K562 (cell line): ENCODE measurements at regions not wholly inside any gene's neighbourhood (a gene's known extent, or its start where the extent isn't known, plus 50 kb on each side); places are given as distances from the start of the nearest gene placed in this dataset.

Experiments used
- ATAC-seq: fragments of 200-7000 bp; cut with Tn5 transposase; 3 replicates; pipeline ENCODE4 v1.9.1; 2020; ENCODE audit warnings: moderate library complexity
- BruUV-seq: library from RNA; stranded (reverse); fragments of 400-500 nt; replicated peaks from 2 replicates; lab custom pipeline; 2021; lab: Mats Ljungman, UMichigan
- CTCF ChIA-PET: fragments of 300-600 bp; formaldehyde crosslinking; extraction: SDS; loops from one replicate; lab custom pipeline; 2021; ENCODE audit warnings: low intra/inter-chr PET ratio; lab: Yijun Ruan, JAX
- POLR2A ChIA-PET: fragments of 300-600, 350-650 bp; sonication (Branson Sonifier 250); formaldehyde crosslinking; extraction: SDS; loops from one replicate; lab custom pipeline; 2021; ENCODE audit warnings: antibody characterized with exemption, inconsistent platforms; lab: Yijun Ruan, JAX
- DNase-seq, 4 experiments: peaks; one replicate each; pipeline versions ENCODE4 v3.0.0 to v3.0.0-alpha.2; 2011 to 2018; ENCODE audit warnings: low spot score in 3 of 4, mixed read lengths in 3 of 4; ENCODE audit errors: extremely low read depth in 1 of 4
- FAIRE-seq: peaks from 2 replicates; lab custom pipeline; 2011; peaks lifted over from hg19 to GRCh38; lab: Jason Lieb, UNC
- H2AFZ ChIP-seq: 2 replicates; pipeline ENCODE4 v1.6.0; 2011; ENCODE audit warnings: low read depth, low read length, control low read depth, inconsistent platforms
- H3K27ac ChIP-seq: fragments of 200-600 bp; 3 replicates; pipeline ENCODE4 v1.8.0; 2011; ENCODE audit warnings: low read depth, mild to moderate bottlenecking, control low read depth, inconsistent platforms, low read length, moderate library complexity, mixed read lengths; ENCODE audit errors: extremely low read depth
- H3K27me3 ChIP-seq, 2 experiments: fragments of 300-600 bp in 1 of 2; 2 replicates in 1 of 2; 3 replicates in 1 of 2; pipeline versions ENCODE4 v1.6.0 to v1.8.0; 2011; ENCODE audit warnings: inconsistent platforms in 2 of 2, low read length in 2 of 2, mild to moderate bottlenecking in 1 of 2, mixed read lengths in 1 of 2, moderate library complexity in 1 of 2; ENCODE audit not compliant: control insufficient read depth in 2 of 2, insufficient read depth in 2 of 2
- H3K36me3 ChIP-seq: fragments of 300-600 bp; 3 replicates; pipeline ENCODE4 v1.8.0; 2011; ENCODE audit warnings: mild to moderate bottlenecking, low read length, inconsistent platforms; ENCODE audit not compliant: control insufficient read depth, insufficient read depth
- H3K4me1 ChIP-seq, 2 experiments: fragments of 200-600 bp in 1 of 2; replicated peaks in 1 of 2; 2 replicates in 1 of 2; 3 replicates in 1 of 2; pipeline versions ENCODE4 v1.5.1 to v1.8.0; 2011; ENCODE audit warnings: inconsistent platforms in 2 of 2, low read length in 2 of 2, mild to moderate bottlenecking in 1 of 2, mixed read lengths in 1 of 2, moderate library complexity in 1 of 2; ENCODE audit not compliant: control insufficient read depth in 2 of 2, insufficient read depth in 2 of 2
- H3K4me2 ChIP-seq: 2 replicates; pipeline ENCODE4 v1.6.1; 2011; ENCODE audit warnings: low read length, control low read depth, inconsistent platforms, mixed read lengths; ENCODE audit not compliant: insufficient read depth
- H3K4me3 ChIP-seq: fragments of 200-600 bp; sonication (generic), shearing (Covaris generic); 2 replicates; pipeline ENCODE4 v1.5.1; 2016; ENCODE audit warnings: control low read depth, inconsistent platforms
- H3K79me2 ChIP-seq: fragments of 200-600 bp; 3 replicates; pipeline ENCODE4 v1.8.0; 2011; ENCODE audit warnings: low read length, inconsistent platforms; ENCODE audit not compliant: control insufficient read depth, insufficient read depth
- H3K9ac ChIP-seq, 2 experiments: 2 replicates each; pipeline versions ENCODE4 v1.6.0 to v1.6.1; 2011; ENCODE audit warnings: low read depth in 2 of 2, low read length in 2 of 2, control low read depth in 1 of 2, inconsistent platforms in 1 of 2, mild to moderate bottlenecking in 1 of 2, mixed read lengths in 1 of 2; ENCODE audit not compliant: insufficient read depth in 1 of 2
- H3K9me1 ChIP-seq: one replicate; pipeline ENCODE4 v1.6.0; 2011; ENCODE audit warnings: inconsistent platforms, mild to moderate bottlenecking, low read length, moderate library complexity; ENCODE audit not compliant: control insufficient read depth, insufficient read depth
- H3K9me3 ChIP-seq: replicated peaks from 2 replicates; pipeline ENCODE4 v1.5.1; 2011; ENCODE audit warnings: low read depth, low read length, inconsistent platforms; ENCODE audit not compliant: control insufficient read depth, insufficient read depth
- H4K20me1 ChIP-seq: replicated peaks from 2 replicates; pipeline ENCODE4 v1.6.1; 2011; ENCODE audit warnings: low read length, inconsistent platforms, mixed read lengths; ENCODE audit not compliant: control insufficient read depth, insufficient read depth
- ARNT ChIP-seq, 2 experiments: fragments of 450-650 bp; IDR thresholded peaks; 2 replicates each; pipeline ENCODE4 v1.6.1; 2016; ENCODE audit warnings: mild to moderate bottlenecking in 1 of 2
- CBFA2T3 ChIP-seq: fragments of 450-650 bp; IDR thresholded peaks from 2 replicates; pipeline ENCODE4 v1.6.1; 2017
- CC2D1A ChIP-seq: fragments of 450-650 bp; IDR thresholded peaks from 2 replicates; pipeline ENCODE4 v1.6.1; 2017; ENCODE audit warnings: mild to moderate bottlenecking
- CREBBP ChIP-seq: IDR thresholded peaks from one replicate; pipeline ENCODE4 v1.6.1; 2012; ENCODE audit warnings: low read depth, mild to moderate bottlenecking, control low read depth, inconsistent platforms, low read length
- DMBX1 ChIP-seq: fragments of 250-450 bp; sonication (Bioruptor Pico); IDR thresholded peaks from 2 replicates; pipeline ENCODE4 v1.8.0; 2022; ENCODE audit warnings: inconsistent platforms, mild to moderate bottlenecking, moderate library complexity, borderline replicate concordance
- E2F8 ChIP-seq: fragments of 450-650 bp; IDR thresholded peaks from 2 replicates; pipeline ENCODE4 v1.7.1; 2018; ENCODE audit warnings: mild to moderate bottlenecking, low read depth; ENCODE audit not compliant: partially characterized antibody
- JUND ChIP-seq, 2 experiments: IDR thresholded peaks; 2 replicates in 1 of 2; 3 replicates in 1 of 2; pipeline ENCODE4 v1.6.1; 2011; ENCODE audit warnings: borderline replicate concordance in 2 of 2, low read depth in 2 of 2, low read length in 2 of 2, improper control_type of control experiment in 1 of 2, missing biosample characterization in 1 of 2, missing genetic modification characterization in 1 of 2, missing genetic modification reagents in 1 of 2
- KAT2B ChIP-seq: IDR thresholded peaks from one replicate; pipeline ENCODE4 v1.6.1; 2012; ENCODE audit warnings: low read depth, mild to moderate bottlenecking, control low read depth, inconsistent platforms, low read length, moderate library complexity
- MCM7 ChIP-seq, 2 experiments: fragments of 450-650 bp; IDR thresholded peaks; 2 replicates each; pipeline ENCODE4 v1.6.1; 2016 to 2018
- NELFE ChIP-seq: IDR thresholded peaks from 2 replicates; pipeline ENCODE4 v1.6.1; 2011; ENCODE audit warnings: mild to moderate bottlenecking; ENCODE audit not compliant: insufficient read depth, insufficient read length
- SAFB2 ChIP-seq: fragments of 200-400 bp; formaldehyde crosslinking; IDR thresholded peaks from 2 replicates; pipeline ENCODE4 v1.6.1; 2018; ENCODE audit warnings: borderline replicate concordance, low read length, low read depth, moderate library complexity; ENCODE audit not compliant: severe bottlenecking
- SRSF9 ChIP-seq: fragments of 200-400 bp; formaldehyde crosslinking; IDR thresholded peaks from 2 replicates; pipeline ENCODE4 v1.6.1; 2017; ENCODE audit warnings: low read depth, low read length, borderline replicate concordance
- YY1 ChIP-seq, 3 experiments: IDR thresholded peaks; 2 replicates each; pipeline ENCODE4 v1.6.1; 2011; ENCODE audit warnings: low read length in 2 of 3, mild to moderate bottlenecking in 2 of 3, moderate library complexity in 2 of 3, borderline replicate concordance in 1 of 3, control low read depth in 1 of 3, low read depth in 1 of 3; ENCODE audit not compliant: insufficient read depth in 3 of 3, insufficient replicate concordance in 2 of 3, control insufficient read depth in 1 of 3, insufficient read length in 1 of 3; ENCODE audit errors: extremely low read depth in 1 of 3
- ZBTB43 ChIP-seq: sonication (generic); formaldehyde crosslinking; IDR thresholded peaks from 2 replicates; pipeline ENCODE4 v1.8.0; 2023; ENCODE audit warnings: mild to moderate bottlenecking, missing genetic modification reagents
- ZNF79 ChIP-seq: fragments of 250-450 bp; sonication (Bioruptor Pico); IDR thresholded peaks from 2 replicates; pipeline ENCODE4 v1.4.0; 2020; ENCODE audit warnings: low read depth, mild to moderate bottlenecking, moderate library complexity
- WGBS: fragments of 100-300 bp; shearing (Covaris generic); methylation state at CpG from one replicate; pipeline ENCODE4 v1.1.6; 2016; ENCODE audit warnings: low coverage, mixed read lengths; ENCODE audit not compliant: insufficient coverage; ENCODE audit errors: missing lambda C conversion rate; 5-methylcytosine and 5-hydroxymethylcytosine counted together
- in situ Hi-C: fragments of 300-500 bp; cut with MboI; formaldehyde crosslinking; loops from 4 replicates; pipeline ENCODE4 v1.15.0; 2018; ENCODE audit warnings: inconsistent platforms, mixed read lengths
- intact Hi-C: fragments of 100-400 bp; cut with micrococcal nuclease; formaldehyde crosslinking; loops from 2 replicates; pipeline ENCODE4 v1.14.2; 2022
- TF ChIP-seq, protein P1 (sequence below): IDR thresholded peaks from 2 replicates; pipeline ENCODE4 v1.6.1; 2011; ENCODE audit not compliant: insufficient read length; ENCODE audit errors: extremely low read depth

GRCh38 chr6:87881342-87881895 lies 166.2 kb upstream of the SPACA1 start:
- Histone ChIP-seq H3K4me1 (no peaks in the 10 kb centered on the region), H3K9me3 (no peaks in the 10 kb centered on the region; the same call in 1 of the 2 replicates), H3K36me3 (no peaks in the 10 kb centered on the region), H2AFZ (no peak overlapping the region), H3K27me3 (no peaks in the 10 kb centered on the region), H4K20me1 (no peaks in the 10 kb centered on the region), H3K4me3 (no peak overlapping the region), H3K4me2 (no peak overlapping the region), H3K79me2 (no peaks in the 10 kb centered on the region), H3K9ac (no peak overlapping the region), H3K27ac (no peak overlapping the region), H3K9me1 (no peaks in the 10 kb centered on the region)
- DNase-seq (no peak), FAIRE-seq (no peak), ATAC-seq (no peak)
- ChIA-PET CTCF (no interaction called here), POLR2A (no interaction called here)
- intact Hi-C loops (no loop called here), in situ Hi-C loops (no loop called here)
- no peak for TF ChIP-seq ZNF79 (CRISPR knock-in tag)
- TF ChIP-seq ARNT (IDR thresholded peaks at IDR 0.05), result no peak
- TF ChIP-seq CBFA2T3, result no peak
- no peak for TF ChIP-seq CREBBP
- TF ChIP-seq SAFB2, result no peak
- TF ChIP-seq, protein P1, sequence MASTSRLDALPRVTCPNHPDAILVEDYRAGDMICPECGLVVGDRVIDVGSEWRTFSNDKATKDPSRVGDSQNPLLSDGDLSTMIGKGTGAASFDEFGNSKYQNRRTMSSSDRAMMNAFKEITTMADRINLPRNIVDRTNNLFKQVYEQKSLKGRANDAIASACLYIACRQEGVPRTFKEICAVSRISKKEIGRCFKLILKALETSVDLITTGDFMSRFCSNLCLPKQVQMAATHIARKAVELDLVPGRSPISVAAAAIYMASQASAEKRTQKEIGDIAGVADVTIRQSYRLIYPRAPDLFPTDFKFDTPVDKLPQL, result no peak
- TF ChIP-seq E2F8, result no peak
- no peak for TF ChIP-seq DMBX1
- no peak for TF ChIP-seq KAT2B
- TF ChIP-seq JUND (IDR thresholded peaks at IDR 0.05; ENCODE audit: borderline replicate concordance, low read depth, low read length), result no peak
- TF ChIP-seq JUND (tag; IDR thresholded peaks at IDR 0.05; ENCODE audit: borderline replicate concordance, low read depth, low read length), result no peak
- TF ChIP-seq NELFE, result no peak
- no peak for TF ChIP-seq CC2D1A
- TF ChIP-seq MCM7 (IDR thresholded peaks at IDR 0.05), result no peak
- no peak for TF ChIP-seq ZBTB43
- TF ChIP-seq YY1 (IDR thresholded peaks at IDR 0.05; ENCODE audit: borderline replicate concordance in 1 of 3, control insufficient read depth in 1 of 3, extremely low read depth in 1 of 3, insufficient read depth in 3 of 3, insufficient read length in 1 of 3, insufficient replicate concordance in 2 of 3, low read depth in 1 of 3, low read length in 2 of 3), result no peak
- TF ChIP-seq SRSF9, result no peak
- 0% methylated on average over 4 of the region's 4 CpGs for WGBS
- no TSS peak for BruUV-seq
